ENCODE measurements at regions not wholly inside any gene's neighbourhood (a gene's known extent, or its start where the extent isn't known, plus 50 kb on each side); places are given as distances from the start of the nearest gene placed in this dataset.

DNA sequence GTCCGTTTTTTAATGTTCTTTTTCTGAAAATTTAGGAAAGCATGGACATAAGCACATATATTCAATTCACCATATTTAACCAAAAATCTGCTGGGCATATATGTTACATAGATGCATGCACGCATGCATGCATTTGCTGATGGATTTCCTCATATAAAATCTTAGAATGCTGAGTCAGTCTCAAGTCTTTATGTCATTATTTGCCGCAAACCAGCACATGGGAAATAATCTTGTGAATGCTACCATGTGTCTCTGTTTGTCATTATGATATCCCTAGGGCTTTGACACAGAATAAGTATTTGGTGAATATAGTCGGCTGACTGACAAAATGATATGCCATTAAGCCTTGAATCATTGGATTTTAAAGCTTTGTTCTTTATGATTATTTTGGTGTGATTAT, 776.5 kb downstream of the KCNT2 start:
- no peak overlapping the region for H3K4me3 ChIP-seq (ENCODE audit: low read depth, low read length)
- WGBS (ENCODE audit: extremely low coverage, insufficient coverage, insufficient read length): no CpG with 5 or more reads among the region's 4 CpGs
- H3K4me2 ChIP-seq (ENCODE audit: low read length): no peak overlapping the region
- H3K27me3 ChIP-seq (ENCODE audit: insufficient read depth, low read length): no peaks in the 10 kb centered on the region
- H3K4me1 ChIP-seq (ENCODE audit: control insufficient read depth in 1 of 2, insufficient read depth in 2 of 2, low read length in 2 of 2): no peaks in the 10 kb centered on the region
- H3K18ac ChIP-seq (ENCODE audit: low read length): no peak overlapping the region
- peak in 1 of 2 donors; percentile 5 for DNase-seq
- no peaks in the 10 kb centered on the region for H3K79me2 ChIP-seq (ENCODE audit: control insufficient read depth, insufficient read depth, low read length, poor library complexity)
- no peak overlapping the region for H4K91ac ChIP-seq (ENCODE audit: low read depth, low read length)
- no peak overlapping the region for H3K14ac ChIP-seq (ENCODE audit: low read length)
- H4K8ac ChIP-seq (ENCODE audit: low read depth, low read length): no peak overlapping the region
- no peak overlapping the region for H4K12ac ChIP-seq (ENCODE audit: low read depth, low read length)
- no peak overlapping the region for H2AK5ac ChIP-seq (ENCODE audit: low read length)
- H3K79me1 ChIP-seq (ENCODE audit: low read length): no peaks in the 10 kb centered on the region
- H2BK12ac ChIP-seq (ENCODE audit: low read length): no peak overlapping the region
- no peak overlapping the region for H3K4ac ChIP-seq (ENCODE audit: low read depth, low read length)
- no peak overlapping the region for H3K23ac ChIP-seq (ENCODE audit: low read length)
- H2BK120ac ChIP-seq (ENCODE audit: insufficient read depth, low read length, poor library complexity): no peak overlapping the region
- no peaks in the 10 kb centered on the region for H3K36me3 ChIP-seq (ENCODE audit: control insufficient read depth in 1 of 2, insufficient read depth in 2 of 2, low read length in 2 of 2)
- H3K27ac ChIP-seq (ENCODE audit: low read depth, low read length): no peak overlapping the region
- no peak overlapping the region for H3K9ac ChIP-seq (ENCODE audit: low read length)
- H3K9me3 ChIP-seq (ENCODE audit: insufficient read depth, low read depth, low read length): no peaks in the 10 kb centered on the region
- no peak overlapping the region for H2BK5ac ChIP-seq (ENCODE audit: low read depth, low read length, poor library complexity)
- H2AFZ ChIP-seq (ENCODE audit: insufficient read depth, low read length, poor library complexity): no peak overlapping the region

DNA sequence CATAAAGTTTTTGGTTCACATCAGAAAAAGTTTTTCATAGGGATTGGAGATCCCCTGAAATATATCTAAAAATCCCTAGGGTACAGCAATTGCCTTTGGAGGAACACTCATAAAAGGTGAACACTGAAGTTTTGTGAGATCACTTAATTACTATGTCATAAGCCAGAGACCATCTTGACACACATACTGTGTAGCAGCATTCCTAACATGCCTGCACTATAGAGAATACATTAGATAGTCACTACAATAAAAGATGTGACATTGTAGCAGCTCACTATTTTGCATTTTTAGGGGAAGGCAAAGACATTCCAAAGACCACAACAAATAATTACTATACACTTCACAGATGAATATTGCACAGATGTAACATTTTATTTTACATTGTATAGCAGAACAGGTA, 779.9 kb downstream of the KCNT2 start:
- Histone ChIP-seq H2BK5ac (ENCODE audit: low read depth, low read length, poor library complexity) (no peak overlapping the region), H3K18ac (ENCODE audit: low read length) (no peak overlapping the region), H3K4me3 (ENCODE audit: low read depth, low read length) (no peak overlapping the region), H3K9me3 (ENCODE audit: insufficient read depth, low read depth, low read length) (no peaks in the 10 kb centered on the region), H3K27ac (ENCODE audit: low read depth, low read length) (no peak overlapping the region), H3K4ac (ENCODE audit: low read depth, low read length) (no peak overlapping the region), H3K27me3 (ENCODE audit: insufficient read depth, low read length) (no peaks in the 10 kb centered on the region), H3K14ac (ENCODE audit: low read length) (no peak overlapping the region), H3K23ac (ENCODE audit: low read length) (no peak overlapping the region), H2AFZ (ENCODE audit: insufficient read depth, low read length, poor library complexity) (no peak overlapping the region), H3K79me2 (ENCODE audit: control insufficient read depth, insufficient read depth, low read length, poor library complexity) (no peaks in the 10 kb centered on the region), H3K4me2 (ENCODE audit: low read length) (no peak overlapping the region), H3K9ac (ENCODE audit: low read length) (no peak overlapping the region), H3K79me1 (ENCODE audit: low read length) (no peaks in the 10 kb centered on the region), H3K36me3 (ENCODE audit: control insufficient read depth in 1 of 2, insufficient read depth in 2 of 2, low read length in 2 of 2) (no peaks in the 10 kb centered on the region), H2BK12ac (ENCODE audit: low read length) (no peak overlapping the region), H4K12ac (ENCODE audit: low read depth, low read length) (no peak overlapping the region), H2AK5ac (ENCODE audit: low read length) (no peak overlapping the region), H2BK120ac (ENCODE audit: insufficient read depth, low read length, poor library complexity) (no peak overlapping the region), H3K4me1 (ENCODE audit: control insufficient read depth in 1 of 2, insufficient read depth in 2 of 2, low read length in 2 of 2) (no peaks in the 10 kb centered on the region), H4K91ac (ENCODE audit: low read depth, low read length) (no peak overlapping the region), H4K8ac (ENCODE audit: low read depth, low read length) (no peak overlapping the region)
- DNase-seq: peak in 1 of 2 donors; percentile 9

- Histone ChIP-seq H3K18ac (ENCODE audit: low read length) (no peak overlapping the region), H4K8ac (ENCODE audit: low read depth, low read length) (no peak overlapping the region), H3K27me3 (ENCODE audit: insufficient read depth, low read length) (no peaks in the 10 kb centered on the region), H2BK5ac (ENCODE audit: low read depth, low read length, poor library complexity) (no peak overlapping the region), H3K4me2 (ENCODE audit: low read length) (no peak overlapping the region), H3K14ac (ENCODE audit: low read length) (no peak overlapping the region), H3K4me1 (ENCODE audit: control insufficient read depth in 1 of 2, insufficient read depth in 2 of 2, low read length in 2 of 2) (no peaks in the 10 kb centered on the region), H3K9ac (ENCODE audit: low read length) (no peak overlapping the region), H4K91ac (ENCODE audit: low read depth, low read length) (no peak overlapping the region), H3K79me2 (ENCODE audit: control insufficient read depth, insufficient read depth, low read length, poor library complexity) (no peaks in the 10 kb centered on the region), H4K12ac (ENCODE audit: low read depth, low read length) (no peak overlapping the region), H3K9me3 (ENCODE audit: insufficient read depth, low read depth, low read length) (no peaks in the 10 kb centered on the region), H3K36me3 (ENCODE audit: control insufficient read depth in 1 of 2, insufficient read depth in 2 of 2, low read length in 2 of 2) (no peaks in the 10 kb centered on the region), H3K23ac (ENCODE audit: low read length) (no peak overlapping the region), H3K79me1 (ENCODE audit: low read length) (no peaks in the 10 kb centered on the region), H2AK5ac (ENCODE audit: low read length) (no peak overlapping the region), H3K27ac (ENCODE audit: low read depth, low read length) (no peak overlapping the region), H3K4ac (ENCODE audit: low read depth, low read length) (no peak overlapping the region), H3K4me3 (ENCODE audit: low read depth, low read length) (no peak overlapping the region), H2BK120ac (ENCODE audit: insufficient read depth, low read length, poor library complexity) (no peak overlapping the region), H2AFZ (ENCODE audit: insufficient read depth, low read length, poor library complexity) (no peak overlapping the region), H2BK12ac (ENCODE audit: low read length) (no peak overlapping the region)
- no CpG with 5 or more reads among the region's 3 CpGs for WGBS (ENCODE audit: extremely low coverage, insufficient coverage, insufficient read length)
- no peak for DNase-seq
Measured at GRCh38 chr1:195820925-195821324, 787.3 kb downstream of the KCNT2 start.

DNA sequence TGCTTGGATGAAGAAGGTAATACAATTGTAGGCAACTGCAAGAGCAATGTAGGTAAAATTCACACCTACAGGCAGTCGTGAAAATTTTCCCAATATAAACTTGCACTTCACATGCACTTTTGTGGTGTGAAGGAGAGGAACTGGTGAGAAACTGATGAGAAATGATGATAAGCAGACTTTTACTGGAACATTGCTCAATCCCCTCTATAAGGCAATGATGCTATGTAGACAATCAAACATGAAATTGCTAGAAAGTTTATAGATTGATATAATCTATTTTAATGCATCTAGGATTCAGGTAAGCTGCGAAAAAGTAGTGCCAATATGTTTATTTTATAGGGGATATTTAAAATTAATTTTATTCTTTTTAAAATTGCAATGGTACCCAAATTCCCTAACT, 802.2 kb downstream of the KCNT2 start:
- H4K8ac ChIP-seq (ENCODE audit: low read depth, low read length): no peak overlapping the region
- H3K9me3 ChIP-seq (ENCODE audit: insufficient read depth, low read depth, low read length): no peaks in the 10 kb centered on the region
- DNase-seq: peak in 1 of 2 donors; percentile 21

GRCh38 chr1:195804547-195804946, 803.7 kb downstream of the KCNT2 start:
- no peak overlapping the region for H4K8ac ChIP-seq (ENCODE audit: low read depth, low read length)
- DNase-seq: peak in 1 of 2 donors; percentile 32
- H2BK5ac ChIP-seq (ENCODE audit: low read depth, low read length, poor library complexity): no peak overlapping the region
- H3K18ac ChIP-seq (ENCODE audit: low read length): no peak overlapping the region
- no peak overlapping the region for H3K23ac ChIP-seq (ENCODE audit: low read length)
- no peaks in the 10 kb centered on the region for H3K9me3 ChIP-seq (ENCODE audit: insufficient read depth, low read depth, low read length)
- no peak overlapping the region for H3K4me2 ChIP-seq (ENCODE audit: low read length)
- no peak overlapping the region for H3K9ac ChIP-seq (ENCODE audit: low read length)
- no peak overlapping the region for H2BK12ac ChIP-seq (ENCODE audit: low read length)
- H3K27me3 ChIP-seq (ENCODE audit: insufficient read depth, low read length): no peaks in the 10 kb centered on the region
- no peak overlapping the region for H3K4me3 ChIP-seq (ENCODE audit: low read depth, low read length)
- no peaks in the 10 kb centered on the region for H3K79me2 ChIP-seq (ENCODE audit: control insufficient read depth, insufficient read depth, low read length, poor library complexity)
- H4K91ac ChIP-seq (ENCODE audit: low read depth, low read length): no peak overlapping the region
- H3K14ac ChIP-seq (ENCODE audit: low read length): no peak overlapping the region
- no peak overlapping the region for H3K4ac ChIP-seq (ENCODE audit: low read depth, low read length)
- no peaks in the 10 kb centered on the region for H3K79me1 ChIP-seq (ENCODE audit: low read length)
- H4K12ac ChIP-seq (ENCODE audit: low read depth, low read length): no peak overlapping the region
- H2BK120ac ChIP-seq (ENCODE audit: insufficient read depth, low read length, poor library complexity): no peak overlapping the region
- no peak overlapping the region for H2AFZ ChIP-seq (ENCODE audit: insufficient read depth, low read length, poor library complexity)
- H3K27ac ChIP-seq (ENCODE audit: low read depth, low read length): no peak overlapping the region
- no peaks in the 10 kb centered on the region for H3K4me1 ChIP-seq (ENCODE audit: control insufficient read depth in 1 of 2, insufficient read depth in 2 of 2, low read length in 2 of 2)
- no peaks in the 10 kb centered on the region for H3K36me3 ChIP-seq (ENCODE audit: control insufficient read depth in 1 of 2, insufficient read depth in 2 of 2, low read length in 2 of 2)
- H2AK5ac ChIP-seq (ENCODE audit: low read length): no peak overlapping the region

More for the DNA sequence above, 802.2 kb downstream of the KCNT2 start:
- H3K27me3 ChIP-seq (ENCODE audit: insufficient read depth, low read length): no peaks in the 10 kb centered on the region
- H4K91ac ChIP-seq (ENCODE audit: low read depth, low read length): no peak overlapping the region
- H3K23ac ChIP-seq (ENCODE audit: low read length): no peak overlapping the region
- H3K79me2 ChIP-seq (ENCODE audit: control insufficient read depth, insufficient read depth, low read length, poor library complexity): no peaks in the 10 kb centered on the region
- no peak overlapping the region for H3K9ac ChIP-seq (ENCODE audit: low read length)
- no peaks in the 10 kb centered on the region for H3K79me1 ChIP-seq (ENCODE audit: low read length)
- no peak overlapping the region for H2AK5ac ChIP-seq (ENCODE audit: low read length)
- H2BK12ac ChIP-seq (ENCODE audit: low read length): no peak overlapping the region
- no peak overlapping the region for H3K4me3 ChIP-seq (ENCODE audit: low read depth, low read length)
- H3K4me2 ChIP-seq (ENCODE audit: low read length): no peak overlapping the region
- no peak overlapping the region for H4K12ac ChIP-seq (ENCODE audit: low read depth, low read length)
- no peak overlapping the region for H3K27ac ChIP-seq (ENCODE audit: low read depth, low read length)
- H2BK120ac ChIP-seq (ENCODE audit: insufficient read depth, low read length, poor library complexity): no peak overlapping the region
- H3K14ac ChIP-seq (ENCODE audit: low read length): no peak overlapping the region
- H3K18ac ChIP-seq (ENCODE audit: low read length): no peak overlapping the region
- H3K4ac ChIP-seq (ENCODE audit: low read depth, low read length): no peak overlapping the region
- no peak overlapping the region for H2AFZ ChIP-seq (ENCODE audit: insufficient read depth, low read length, poor library complexity)
- no peak overlapping the region for H2BK5ac ChIP-seq (ENCODE audit: low read depth, low read length, poor library complexity)
- H3K4me1 ChIP-seq (ENCODE audit: control insufficient read depth in 1 of 2, insufficient read depth in 2 of 2, low read length in 2 of 2): no peaks in the 10 kb centered on the region
- WGBS (ENCODE audit: extremely low coverage, insufficient coverage, insufficient read length): no CpG with 5 or more reads among the region's 2 CpGs
- no peaks in the 10 kb centered on the region for H3K36me3 ChIP-seq (ENCODE audit: control insufficient read depth in 1 of 2, insufficient read depth in 2 of 2, low read length in 2 of 2)
